ENCODE measurements at regions not wholly inside any gene's neighbourhood (a gene's known extent, or its start where the extent isn't known, plus 50 kb on each side); places are given as distances from the start of the nearest gene placed in this dataset.
"Not testable (repeated sequence)": the region's sequence is repeated elsewhere in the genome, so short reads cannot be mapped to it uniquely, and the experiment has no call there.

DNA sequence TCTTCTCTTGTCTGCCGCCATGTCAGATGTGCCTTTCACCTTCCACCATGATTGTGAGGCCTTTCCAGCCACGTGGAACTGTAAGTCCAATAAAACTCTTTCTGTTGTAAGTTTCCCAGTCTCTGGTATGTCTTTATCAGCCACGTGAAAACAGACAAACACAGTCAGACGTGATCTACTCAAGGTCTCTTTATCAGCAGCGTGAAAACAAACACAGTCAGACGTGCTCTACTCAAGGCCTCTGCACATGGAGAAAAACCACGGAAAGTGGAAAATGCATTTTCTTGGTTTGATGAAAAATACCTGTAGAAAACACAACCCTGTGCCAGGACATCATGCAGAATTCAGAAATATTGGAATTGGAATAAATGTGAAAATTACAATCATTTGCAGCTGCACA lies 1115.7 kb downstream of the TMEM121 start:
- Histone ChIP-seq H3K9me3 (no peaks in the 10 kb centered on the region), H3K4me1 (ENCODE audit: control insufficient read depth in 1 of 2, low read depth in 2 of 2) (no peaks in the 10 kb centered on the region), H3K4me3 (no peak overlapping the region), H3K36me3 (no peaks in the 10 kb centered on the region), H3K27ac (no peak overlapping the region), H3K27me3 (replicated peaks; ENCODE audit: insufficient read depth) (no peaks in the 10 kb centered on the region)
- no peak for DNase-seq (ENCODE audit: low spot score)
- ATAC-seq (ENCODE audit: insufficient number of reproducible peaks, low FRiP score, low read depth) = no peak
- TF ChIP-seq, protein P1, sequence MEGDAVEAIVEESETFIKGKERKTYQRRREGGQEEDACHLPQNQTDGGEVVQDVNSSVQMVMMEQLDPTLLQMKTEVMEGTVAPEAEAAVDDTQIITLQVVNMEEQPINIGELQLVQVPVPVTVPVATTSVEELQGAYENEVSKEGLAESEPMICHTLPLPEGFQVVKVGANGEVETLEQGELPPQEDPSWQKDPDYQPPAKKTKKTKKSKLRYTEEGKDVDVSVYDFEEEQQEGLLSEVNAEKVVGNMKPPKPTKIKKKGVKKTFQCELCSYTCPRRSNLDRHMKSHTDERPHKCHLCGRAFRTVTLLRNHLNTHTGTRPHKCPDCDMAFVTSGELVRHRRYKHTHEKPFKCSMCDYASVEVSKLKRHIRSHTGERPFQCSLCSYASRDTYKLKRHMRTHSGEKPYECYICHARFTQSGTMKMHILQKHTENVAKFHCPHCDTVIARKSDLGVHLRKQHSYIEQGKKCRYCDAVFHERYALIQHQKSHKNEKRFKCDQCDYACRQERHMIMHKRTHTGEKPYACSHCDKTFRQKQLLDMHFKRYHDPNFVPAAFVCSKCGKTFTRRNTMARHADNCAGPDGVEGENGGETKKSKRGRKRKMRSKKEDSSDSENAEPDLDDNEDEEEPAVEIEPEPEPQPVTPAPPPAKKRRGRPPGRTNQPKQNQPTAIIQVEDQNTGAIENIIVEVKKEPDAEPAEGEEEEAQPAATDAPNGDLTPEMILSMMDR (IDR thresholded peaks at IDR 0.05) = no peak

DNA sequence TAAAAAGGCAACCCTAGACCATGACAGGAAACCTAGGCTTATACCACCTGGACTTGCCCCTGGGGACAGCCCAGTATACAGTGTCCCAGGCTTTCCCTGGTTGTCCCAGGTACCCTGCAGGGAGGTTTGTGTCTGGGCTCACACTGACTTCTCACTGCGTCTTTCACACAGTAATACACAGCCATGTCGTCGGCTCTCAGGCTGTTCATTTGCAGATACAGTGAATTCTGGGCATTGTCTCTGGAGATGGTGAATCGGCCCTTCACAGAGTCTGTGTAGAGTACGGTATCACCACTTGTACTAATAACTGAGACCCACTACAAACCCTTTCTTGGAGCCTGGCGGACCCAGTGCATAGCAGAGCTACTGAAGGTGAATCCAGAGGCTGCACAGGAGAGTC lies 1116.6 kb downstream of the TMEM121 start:
- H3K9me3 ChIP-seq; DNase-seq (ENCODE audit: low spot score); H3K4me3 ChIP-seq; H3K4me1 ChIP-seq (ENCODE audit: control insufficient read depth in 1 of 2, low read depth in 2 of 2); H3K27ac ChIP-seq; ATAC-seq (ENCODE audit: insufficient number of reproducible peaks, low FRiP score, low read depth); H3K36me3 ChIP-seq; H3K27me3 ChIP-seq (replicated peaks; ENCODE audit: insufficient read depth): not testable (repeated sequence)

DNA sequence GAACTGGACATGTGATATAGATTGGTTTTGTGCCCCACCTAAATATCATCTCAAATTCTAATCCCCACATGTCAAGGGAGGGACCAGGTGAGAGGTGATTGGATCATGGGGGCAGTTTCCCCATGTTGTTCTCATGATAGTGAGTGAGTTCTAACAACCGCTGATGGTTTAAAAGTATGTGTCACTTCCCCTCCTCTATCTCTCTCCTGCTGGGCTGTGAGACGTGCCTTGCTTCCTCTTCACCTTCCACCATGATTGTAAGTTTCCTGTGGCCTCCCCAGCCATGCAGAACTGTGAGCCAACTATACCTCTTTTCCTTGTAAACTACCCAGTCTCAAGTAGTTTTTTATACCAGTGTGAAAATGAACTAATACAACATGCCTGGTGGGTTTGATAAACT lies 1122.5 kb downstream of the TMEM121 start:
- not testable (repeated sequence) for DNase-seq (ENCODE audit: low spot score); H3K4me1 ChIP-seq (ENCODE audit: control insufficient read depth in 1 of 2, low read depth in 2 of 2)

DNA sequence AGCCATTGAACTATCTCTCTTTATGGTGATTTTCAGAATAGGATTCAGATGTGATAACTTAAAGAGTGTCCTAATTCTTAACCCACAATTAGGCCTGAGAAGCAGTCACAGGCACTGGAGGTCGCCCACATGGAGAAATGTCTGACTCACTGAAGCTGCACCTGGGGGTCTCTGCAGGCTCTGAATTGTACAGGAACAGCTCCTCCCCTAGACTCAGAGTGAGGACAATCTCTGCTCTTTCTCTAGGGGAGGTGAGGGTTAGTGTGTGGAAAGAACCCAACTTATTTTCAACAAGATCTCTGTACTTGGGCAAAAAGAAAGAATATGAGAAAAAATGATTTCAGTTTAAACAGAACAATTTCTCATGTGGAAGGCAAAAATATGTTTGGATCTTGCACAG lies 1124.6 kb downstream of the TMEM121 start:
- H3K4me1 ChIP-seq (ENCODE audit: control insufficient read depth in 1 of 2, low read depth in 2 of 2) = no peaks in the 10 kb centered on the region
- no peak for ATAC-seq (ENCODE audit: insufficient number of reproducible peaks, low FRiP score, low read depth)
- no peak overlapping the region for H3K4me3 ChIP-seq
- no peak for DNase-seq (ENCODE audit: low spot score)
- TF ChIP-seq, protein P1 (IDR thresholded peaks at IDR 0.05) = no peak
- no peaks in the 10 kb centered on the region for H3K27me3 ChIP-seq (replicated peaks; ENCODE audit: insufficient read depth)
- no peaks in the 10 kb centered on the region for H3K9me3 ChIP-seq
- H3K36me3 ChIP-seq = no peaks in the 10 kb centered on the region
- no peak overlapping the region for H3K27ac ChIP-seq

More for the DNA sequence above, 1122.5 kb downstream of the TMEM121 start:
- H3K27me3 ChIP-seq (replicated peaks; ENCODE audit: insufficient read depth); H3K36me3 ChIP-seq; ATAC-seq (ENCODE audit: insufficient number of reproducible peaks, low FRiP score, low read depth); H3K27ac ChIP-seq; H3K9me3 ChIP-seq; H3K4me3 ChIP-seq: not testable (repeated sequence)

DNA sequence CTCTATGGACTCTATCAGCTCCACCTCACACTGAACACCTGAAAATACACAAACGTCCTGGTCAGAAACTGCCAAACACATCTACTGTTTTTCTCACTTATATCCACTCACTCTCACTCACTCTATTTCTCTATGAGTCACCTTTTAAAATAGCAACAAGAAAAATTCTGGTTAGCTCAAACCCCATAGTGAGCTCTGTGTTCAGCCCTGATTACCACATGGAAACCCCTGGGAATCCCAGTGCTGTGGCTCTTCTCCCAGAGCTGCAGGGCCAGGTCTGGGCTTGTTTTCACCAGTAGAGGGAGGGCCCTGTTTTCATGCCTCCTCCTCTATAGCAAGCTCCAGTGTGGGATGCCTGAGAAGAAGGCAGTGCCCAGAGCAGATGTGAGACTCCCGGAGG lies 1126.1 kb downstream of the TMEM121 start:
- Histone ChIP-seq H3K4me3 (no peak overlapping the region), H3K27me3 (replicated peaks; ENCODE audit: insufficient read depth) (no peaks in the 10 kb centered on the region), H3K4me1 (ENCODE audit: control insufficient read depth in 1 of 2, low read depth in 2 of 2) (no peaks in the 10 kb centered on the region), H3K36me3 (no peaks in the 10 kb centered on the region), H3K9me3 (no peaks in the 10 kb centered on the region), H3K27ac (no peak overlapping the region)
- ATAC-seq (ENCODE audit: insufficient number of reproducible peaks, low FRiP score, low read depth) = no peak
- TF ChIP-seq, protein P1 (IDR thresholded peaks at IDR 0.05) = no peak
- DNase-seq (ENCODE audit: low spot score) = no peak

DNA sequence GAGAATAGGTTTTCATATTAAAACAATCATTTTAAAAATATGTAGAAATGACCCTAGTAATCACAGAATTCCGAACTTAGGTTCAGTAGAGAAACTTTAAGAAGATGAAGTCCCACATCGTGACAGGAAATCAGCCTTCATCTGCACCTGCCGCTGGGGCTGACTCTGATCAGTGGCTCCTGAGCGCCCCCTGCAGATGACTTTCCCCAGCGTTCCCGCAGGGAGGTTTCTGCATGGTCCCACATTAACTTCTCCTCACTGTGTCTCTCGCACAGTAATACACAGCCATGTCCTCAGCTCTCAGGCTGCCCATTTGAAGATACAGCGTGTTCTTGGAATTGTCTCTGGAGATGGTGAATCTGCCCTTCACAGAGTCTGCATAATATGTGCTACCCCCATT lies 1131.1 kb downstream of the TMEM121 start:
- H3K4me1 ChIP-seq (ENCODE audit: control insufficient read depth in 1 of 2, low read depth in 2 of 2) = no peaks in the 10 kb centered on the region
- DNase-seq (ENCODE audit: low spot score) (no peak), ATAC-seq (ENCODE audit: insufficient number of reproducible peaks, low FRiP score, low read depth) (no peak)
- no peaks in the 10 kb centered on the region for H3K36me3 ChIP-seq
- H3K27me3 ChIP-seq (replicated peaks; ENCODE audit: insufficient read depth) = no peaks in the 10 kb centered on the region
- H3K27ac ChIP-seq = no peak overlapping the region
- TF ChIP-seq, protein P1 (IDR thresholded peaks at IDR 0.05) = no peak
- no peak overlapping the region for H3K4me3 ChIP-seq
- no peaks in the 10 kb centered on the region for H3K9me3 ChIP-seq

DNA sequence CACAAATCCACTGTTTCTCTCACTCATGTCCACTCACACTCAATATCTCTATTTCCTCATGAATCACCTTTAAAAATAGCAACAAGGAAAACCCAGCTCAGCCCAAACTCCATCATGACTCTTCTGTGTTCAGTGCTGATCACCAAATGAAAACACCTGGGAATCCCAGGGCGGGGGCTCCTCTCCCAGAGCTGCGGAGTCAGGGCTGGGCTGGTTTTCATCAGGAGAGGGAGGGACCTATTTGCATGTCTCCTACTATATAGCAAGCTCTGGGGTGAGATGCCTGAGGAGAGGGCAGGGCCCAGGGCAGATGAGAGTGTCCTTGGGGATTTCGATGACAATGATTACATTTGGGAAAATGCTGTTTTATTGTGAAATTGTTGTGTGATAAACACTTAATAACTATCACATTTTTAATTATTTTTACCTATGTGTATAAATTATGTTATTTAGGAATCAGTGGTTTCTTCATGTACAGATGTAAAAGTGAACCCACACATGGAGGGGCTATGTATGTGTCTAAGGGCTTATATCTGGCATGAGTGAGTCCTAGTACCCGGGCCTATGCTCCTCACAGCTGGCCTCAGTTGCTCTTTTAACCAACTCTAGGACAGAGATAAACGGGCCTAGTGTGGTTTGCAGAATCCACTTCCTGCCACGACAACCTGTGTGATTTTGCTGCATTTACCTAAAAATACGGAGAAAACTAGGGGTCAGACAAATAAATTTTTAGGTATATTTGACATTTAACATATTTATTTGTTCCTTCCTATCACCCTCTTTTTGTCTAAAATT lies 1131.9 kb downstream of the TMEM121 start:
- not testable (repeated sequence) for H3K4me3 ChIP-seq; H3K36me3 ChIP-seq; H3K4me1 ChIP-seq (ENCODE audit: control insufficient read depth in 1 of 2, low read depth in 2 of 2); DNase-seq (ENCODE audit: low spot score); H3K27me3 ChIP-seq (replicated peaks; ENCODE audit: insufficient read depth); H3K9me3 ChIP-seq; H3K27ac ChIP-seq; ATAC-seq (ENCODE audit: insufficient number of reproducible peaks, low FRiP score, low read depth)

DNA sequence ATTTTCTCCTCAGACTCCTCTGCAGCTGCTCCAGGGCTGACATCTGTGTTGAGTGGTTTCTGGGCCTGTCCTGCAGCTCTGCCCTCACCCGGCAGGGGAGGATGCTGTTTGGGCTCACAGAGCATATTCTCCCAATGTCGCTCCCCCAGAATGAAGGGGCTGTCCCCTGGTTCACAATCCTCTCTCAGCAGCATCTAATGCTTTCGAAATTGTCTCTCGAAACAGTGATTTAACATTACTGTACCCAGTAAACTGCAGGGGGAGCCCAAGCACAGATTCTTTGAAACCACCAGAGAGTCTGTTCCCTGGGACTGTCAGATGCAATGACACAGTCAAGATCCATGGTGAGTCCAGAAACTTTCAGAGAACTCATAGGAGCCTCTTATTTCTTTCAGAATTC lies 1135.2 kb downstream of the TMEM121 start:
- DNase-seq (ENCODE audit: low spot score); H3K4me1 ChIP-seq (ENCODE audit: control insufficient read depth in 1 of 2, low read depth in 2 of 2); H3K9me3 ChIP-seq; H3K4me3 ChIP-seq; ATAC-seq (ENCODE audit: insufficient number of reproducible peaks, low FRiP score, low read depth); H3K27me3 ChIP-seq (replicated peaks; ENCODE audit: insufficient read depth); H3K36me3 ChIP-seq; H3K27ac ChIP-seq: not testable (repeated sequence)
